WERI-Rb-1 (cell line): ENCODE measurements at regions not wholly inside any gene's neighbourhood (a gene's known extent, or its start where the extent isn't known, plus 50 kb on each side); places are given as distances from the start of the nearest gene placed in this dataset.

ENCODE experiments used
- DNase-seq: peaks from one replicate; pipeline ENCODE4 v3.0.0-alpha.2; 2020
- H3K27ac ChIP-seq: fragments of 250-450 bp; sonication (Bioruptor Pico); 2 replicates; pipeline ENCODE4 v1.5.1; 2020; ENCODE audit warnings: mild to moderate bottlenecking, moderate library complexity
- H3K27me3 ChIP-seq: fragments of 250-450 bp; sonication (Bioruptor Pico); 2 replicates; pipeline ENCODE4 v1.5.1; 2021; ENCODE audit warnings: mild to moderate bottlenecking, low read depth, moderate library complexity; ENCODE audit not compliant: insufficient read depth, severe bottlenecking
- H3K36me3 ChIP-seq: fragments of 250-450 bp; sonication (Bioruptor Pico); 2 replicates; pipeline ENCODE4 v1.5.1; 2020; ENCODE audit warnings: mild to moderate bottlenecking, moderate library complexity
- H3K4me3 ChIP-seq: 2 replicates; pipeline ENCODE4 v1.5.1; 2011; ENCODE audit warnings: low read depth, mild to moderate bottlenecking, control low read depth, low read length
- H3K9me3 ChIP-seq: fragments of 250-450 bp; sonication (Bioruptor Pico); 2 replicates; pipeline ENCODE4 v1.5.1; 2021; ENCODE audit warnings: mild to moderate bottlenecking, moderate library complexity; ENCODE audit not compliant: severe bottlenecking
- CTCF ChIP-seq: IDR thresholded peaks from 2 replicates; pipeline ENCODE4 v1.5.1; 2011; ENCODE audit warnings: low read depth, mild to moderate bottlenecking, control low read depth, inconsistent platforms, low read length

- DNase-seq, result no peak
- Histone ChIP-seq H3K4me3 (no peak overlapping the region), H3K27me3 (no peaks in the 10 kb centered on the region), H3K36me3 (no peaks in the 10 kb centered on the region), H3K27ac (no peak overlapping the region), H3K9me3 (no peaks in the 10 kb centered on the region)
- no peak for TF ChIP-seq CTCF
Observed at GRCh38 chr1:47638240-47638639, 200.4 kb downstream of the FOXD2 start.

GRCh38 chr1:47638713-47639112, 200.9 kb downstream of the FOXD2 start:
- Histone ChIP-seq H3K4me3 (no peak overlapping the region), H3K27ac (no peak overlapping the region), H3K36me3 (no peaks in the 10 kb centered on the region), H3K9me3 (no peaks in the 10 kb centered on the region), H3K27me3 (no peaks in the 10 kb centered on the region)
- no peak for TF ChIP-seq CTCF
- no peak for DNase-seq

GRCh38 chr1:47643306-47644211, 205.7 kb downstream of the FOXD2 start:
- H3K36me3 ChIP-seq, result no peaks in the 10 kb centered on the region
- H3K27ac ChIP-seq, result no peak overlapping the region
- no peak for DNase-seq
- no peak overlapping the region for H3K4me3 ChIP-seq
- H3K9me3 ChIP-seq, result no peaks in the 10 kb centered on the region
- TF ChIP-seq CTCF, result no peak
- no peaks in the 10 kb centered on the region for H3K27me3 ChIP-seq

- no peak for DNase-seq
Observed at GRCh38 chr1:47644212-47644573, 206.3 kb downstream of the FOXD2 start.

GRCh38 chr1:47645151-47645550, 207.3 kb downstream of the FOXD2 start:
- H3K27ac ChIP-seq, result no peak overlapping the region
- no peaks in the 10 kb centered on the region for H3K9me3 ChIP-seq
- no peak for DNase-seq
- no peaks in the 10 kb centered on the region for H3K36me3 ChIP-seq
- TF ChIP-seq CTCF, result no peak
- no peak overlapping the region for H3K4me3 ChIP-seq
- no peaks in the 10 kb centered on the region for H3K27me3 ChIP-seq

More at GRCh38 chr1:47644212-47644573, 206.3 kb downstream of the FOXD2 start:
- Histone ChIP-seq H3K27me3 (no peaks in the 10 kb centered on the region), H3K9me3 (no peaks in the 10 kb centered on the region), H3K4me3 (no peak overlapping the region), H3K27ac (no peak overlapping the region), H3K36me3 (no peaks in the 10 kb centered on the region)
- no peak for TF ChIP-seq CTCF

GRCh38 chr1:47646676-47647075, 208.8 kb downstream of the FOXD2 start:
- no peak overlapping the region for H3K27ac ChIP-seq
- no peaks in the 10 kb centered on the region for H3K27me3 ChIP-seq
- no peak for TF ChIP-seq CTCF
- DNase-seq, result no peak
- no peaks in the 10 kb centered on the region for H3K9me3 ChIP-seq
- H3K4me3 ChIP-seq, result no peak overlapping the region
- no peaks in the 10 kb centered on the region for H3K36me3 ChIP-seq
